Stomach (tissue), 8 donors: ENCODE measurements at regions not wholly inside any gene's neighbourhood (a gene's known extent, or its start where the extent isn't known, plus 50 kb on each side); places are given as distances from the start of the nearest gene placed in this dataset.

Source experiments
- DNase-seq, 2 donors: peaks; one replicate each; pipeline versions ENCODE4 v3.0.0 to v3.0.0-alpha.2; 2013 to 2019
- H3K27ac ChIP-seq, 5 donors: fragments of 200-600 bp in 4 of 5; sonication (generic) in 4 of 5; one replicate each; pipeline ENCODE4 v1.5.1; 2013 to 2019; ENCODE audit warnings: mild to moderate bottlenecking in 1 of 5, moderate library complexity in 1 of 5
- H3K27me3 ChIP-seq, 3 donors: fragments of 200-600 bp; sonication (generic); one replicate each; pipeline ENCODE4 v1.5.1; 2017 to 2019; ENCODE audit warnings: mixed run types in 1 of 3
- H3K36me3 ChIP-seq, 4 donors: fragments of 200-600 bp; sonication (generic); 1 replicate in 3 of 4; 2 replicates in 1 of 4; pipeline ENCODE4 v1.5.1; 2016 to 2019
- H3K4me1 ChIP-seq, 4 donors: fragments of 200-600 bp; sonication (generic); one replicate each; pipeline ENCODE4 v1.5.1; 2016 to 2019
- H3K4me3 ChIP-seq, 4 donors: fragments of 200-600 bp; sonication (generic) in 3 of 4; one replicate each; pipeline ENCODE4 v1.5.1; 2016 to 2019; ENCODE audit warnings: mild to moderate bottlenecking in 1 of 4
- H3K9me3 ChIP-seq, 4 donors: fragments of 200-600 bp; sonication (generic); one replicate each; pipeline ENCODE4 v1.5.1; 2016 to 2019
- CTCF ChIP-seq, 7 experiments: fragments of 450-650 bp in 4 of 7; fragments of 200-600 bp in 3 of 7; sonication (generic) in 3 of 7; IDR thresholded peaks; one replicate each; pipeline ENCODE4 v1.5.1; 2016 to 2019; ENCODE audit warnings: antibody characterized with exemption in 7 of 7, control low read depth in 2 of 7, mild to moderate bottlenecking in 1 of 7
- EP300 ChIP-seq: sonication (generic); formaldehyde crosslinking; IDR thresholded peaks from one replicate; pipeline ENCODE4 v1.6.1; 2017; ENCODE audit warnings: antibody characterized with exemption
- POLR2A ChIP-seq, 4 donors: fragments of 450-650 bp; IDR thresholded peaks; one replicate each; pipeline ENCODE4 v1.6.1; 2016; ENCODE audit warnings: antibody characterized with exemption in 4 of 4, control low read depth in 2 of 4, mild to moderate bottlenecking in 1 of 4, moderate library complexity in 1 of 4
- POLR2AphosphoS5 ChIP-seq, 3 donors: sonication (generic); formaldehyde crosslinking; IDR thresholded peaks; one replicate each; pipeline ENCODE4 v1.6.1; 2016; ENCODE audit warnings: antibody characterized with exemption in 3 of 3
- WGBS, 5 donors: extraction: QIAGEN DNeasy Blood & Tissue Kit in 3 of 5; methylation state at CpG; one replicate each; pipeline versions ENCODE4 v1.1.5 to v1.1.7; 2013 to 2018; 5-methylcytosine and 5-hydroxymethylcytosine counted together
- intact Hi-C: fragments of 100-400 bp; cut with DNase I; formaldehyde crosslinking; loops from one replicate; pipeline ENCODE4 v1.15.1; 2023; ENCODE audit warnings: low total_unique reads
- donor health status: healthy with polysubstance abuse.
- donor health status: Bipolar disorder and iron deficiency.
- donor health status: healthy.

GRCh38 chr5:3126639-3127038 lies 375.2 kb upstream of the IRX2 start:
- no peak overlapping the region for H3K4me3 ChIP-seq
- WGBS, 5 donors = 68 to 72% (median 70%) methylated on average over 10 of the region's 10 CpGs

DNA sequence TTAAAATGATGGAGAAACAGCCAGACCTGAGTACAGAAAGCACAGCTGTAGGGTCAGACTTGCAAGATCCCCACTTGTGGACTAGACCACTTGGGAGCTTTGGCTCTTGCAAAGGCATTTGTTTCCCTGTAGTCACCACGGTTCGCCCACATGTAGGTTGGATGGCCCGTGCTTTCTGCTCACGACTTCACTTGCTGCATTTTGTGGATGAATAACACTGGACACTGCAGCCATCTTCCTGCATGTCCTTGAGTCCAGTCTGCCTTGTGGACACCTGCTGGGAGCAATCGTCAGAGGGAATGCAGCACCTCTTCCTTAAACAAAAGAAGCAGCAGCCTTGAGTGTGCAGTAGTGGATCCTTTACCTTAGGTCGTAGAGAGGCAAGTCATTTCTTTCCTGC lies 372.9 kb upstream of the IRX2 start:
- WGBS, 5 donors = 87 to 90% (median 89%) methylated on average over 6 of the region's 6 CpGs
- Histone ChIP-seq H3K9me3 (peaks cover 0 to 4% (median 0%) of the 10 kb centered on the region in 4 donors), H3K36me3 (no peaks in the 10 kb centered on the region), H3K4me3 (no peak overlapping the region), H3K27ac (no peak overlapping the region), H3K4me1 (no peaks in the 10 kb centered on the region), H3K27me3 (peaks cover 0 to 27% (median 15%) of the 10 kb centered on the region in 3 donors)
- DNase-seq = no peak
- no peak for TF ChIP-seq POLR2A (IDR thresholded peaks at IDR 0.05)
- no peak for TF ChIP-seq POLR2AphosphoS5 (IDR thresholded peaks at IDR 0.05)
- TF ChIP-seq EP300 = no peak
- TF ChIP-seq CTCF (IDR thresholded peaks at IDR 0.05) = no peak
- intact Hi-C loops = no loop called here

More at GRCh38 chr5:3126639-3127038, 375.2 kb upstream of the IRX2 start:
- H3K27me3 ChIP-seq = peaks cover 0 to 5% (median 5%) of the 10 kb centered on the region in 3 donors
- no peak for DNase-seq
- no peaks in the 10 kb centered on the region for H3K4me1 ChIP-seq
- TF ChIP-seq CTCF (IDR thresholded peaks at IDR 0.05) (no peak), POLR2AphosphoS5 (IDR thresholded peaks at IDR 0.05) (no peak), EP300 (no peak), POLR2A (IDR thresholded peaks at IDR 0.05) (no peak)
- peaks cover 0 to 4% (median 0%) of the 10 kb centered on the region in 4 donors for H3K9me3 ChIP-seq
- no peak overlapping the region for H3K27ac ChIP-seq
- intact Hi-C loops = no loop called here
- H3K36me3 ChIP-seq = no peaks in the 10 kb centered on the region

DNA sequence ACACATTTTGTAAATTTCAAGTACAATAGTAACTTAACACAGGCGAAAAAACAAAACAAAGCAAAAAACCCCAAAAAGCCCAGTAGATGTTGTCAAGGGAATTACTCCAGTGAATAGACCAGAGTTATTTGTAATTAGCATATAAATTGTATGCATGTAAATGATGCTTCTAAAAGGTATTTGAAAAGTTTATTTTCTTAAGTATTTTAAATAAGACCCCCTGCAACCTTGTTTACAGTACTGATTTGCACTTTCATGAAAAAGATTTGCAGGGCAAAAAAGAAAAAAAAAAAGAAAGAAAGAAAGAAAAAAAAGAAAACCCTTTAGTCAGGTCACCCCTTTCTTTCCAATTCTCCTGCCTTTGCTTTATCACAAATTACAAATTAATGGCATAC lies 372.3 kb upstream of the IRX2 start:
- Histone ChIP-seq H3K27ac (no peak overlapping the region), H3K9me3 (peaks cover 0 to 4% (median 0%) of the 10 kb centered on the region in 4 donors), H3K36me3 (no peaks in the 10 kb centered on the region), H3K4me3 (no peak overlapping the region), H3K4me1 (no peaks in the 10 kb centered on the region), H3K27me3 (peaks cover 0 to 33% (median 15%) of the 10 kb centered on the region in 3 donors)
- TF ChIP-seq EP300 (no peak), POLR2AphosphoS5 (IDR thresholded peaks at IDR 0.05) (no peak), CTCF (IDR thresholded peaks at IDR 0.05) (no peak), POLR2A (IDR thresholded peaks at IDR 0.05) (no peak)
- no peak for DNase-seq
- 90 to 96% (median 93%) methylated on average over 1 of the region's 1 CpG for WGBS, 5 donors
- intact Hi-C loops = no loop called here

DNA sequence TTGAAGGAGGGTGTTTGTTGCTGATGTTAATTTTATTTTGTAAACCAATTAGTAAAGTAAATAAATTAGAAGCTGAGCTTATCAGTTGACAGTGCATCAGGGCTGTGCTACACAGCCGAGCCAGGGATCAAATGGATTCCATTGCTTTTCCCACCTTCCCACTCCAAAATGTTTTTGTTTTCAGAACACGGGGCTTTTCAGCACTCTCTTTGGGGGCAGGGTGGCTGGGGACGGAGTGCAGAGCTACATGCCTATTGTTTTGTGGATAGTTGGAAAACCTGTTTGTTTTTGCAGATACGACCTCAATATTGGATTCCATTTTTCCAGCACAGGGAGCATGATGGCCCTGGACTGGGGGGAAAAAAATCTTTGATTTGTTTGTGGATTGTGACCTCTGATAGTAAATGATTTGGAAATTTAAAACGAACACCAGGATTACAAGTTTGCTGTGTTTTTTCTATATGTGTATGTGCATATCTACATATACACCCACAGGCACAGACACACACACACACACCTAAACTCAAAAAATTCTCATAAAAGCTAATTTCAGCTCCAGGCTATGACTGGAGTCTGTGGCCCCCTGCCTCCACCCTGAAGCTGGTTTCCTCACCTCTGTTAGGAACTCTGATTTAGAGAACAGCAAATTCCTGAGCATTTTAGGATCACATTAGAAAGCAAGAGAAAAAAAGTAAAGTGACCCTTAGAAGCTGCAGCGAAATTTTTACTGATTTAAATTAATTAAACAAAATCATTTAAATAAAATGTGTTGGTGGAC lies 371.7 kb upstream of the IRX2 start:
- no peak overlapping the region for H3K4me3 ChIP-seq
- H3K27ac ChIP-seq = no peak overlapping the region
- TF ChIP-seq POLR2A (IDR thresholded peaks at IDR 0.05) (no peak), POLR2AphosphoS5 (IDR thresholded peaks at IDR 0.05) (no peak), EP300 (no peak), CTCF (IDR thresholded peaks at IDR 0.05) (no peak)
- peaks cover 0 to 4% (median 0%) of the 10 kb centered on the region in 4 donors for H3K9me3 ChIP-seq
- intact Hi-C loops = no loop called here
- 21 to 31% (median 24%) methylated on average over 6 of the region's 6 CpGs for WGBS, 5 donors
- H3K27me3 ChIP-seq = peaks cover 0 to 39% (median 15%) of the 10 kb centered on the region in 3 donors
- no peaks in the 10 kb centered on the region for H3K36me3 ChIP-seq
- no peak for DNase-seq
- no peaks in the 10 kb centered on the region for H3K4me1 ChIP-seq
